Right forelimb (tissue), 1 donor: ENCODE measurements at regions not wholly inside any gene's neighbourhood (a gene's known extent, or its start where the extent isn't known, plus 50 kb on each side); places are given as distances from the start of the nearest gene placed in this dataset.

Experiments
- DNase-seq: peaks from one replicate; pipeline ENCODE4 v3.0.0-alpha.2; 2018

- no peak for DNase-seq
Observed at GRCh38 chr14:97215263-97215969, 418.2 kb downstream of the VRK1 start.

- no peak for DNase-seq
Observed at GRCh38 chr14:97217111-97217885, 420.1 kb downstream of the VRK1 start.

- DNase-seq = no peak
Observed at GRCh38 chr14:97218274-97218673, 421.1 kb downstream of the VRK1 start.

GRCh38 chr14:97218691-97219430, 421.7 kb downstream of the VRK1 start:
- DNase-seq = peak; percentile 55

GRCh38 chr14:97219431-97220017, 422.3 kb downstream of the VRK1 start:
- DNase-seq = no peak

- DNase-seq = no peak
Observed at GRCh38 chr14:97221572-97222285, 424.5 kb downstream of the VRK1 start.

- DNase-seq = no peak
Observed at GRCh38 chr14:97224016-97224415, 426.8 kb downstream of the VRK1 start.

GRCh38 chr14:97230051-97230450, 432.9 kb downstream of the VRK1 start:
- DNase-seq = no peak

- DNase-seq = no peak
Observed at GRCh38 chr14:97233319-97233985, 436.3 kb downstream of the VRK1 start.

GRCh38 chr14:97246648-97247047, 449.5 kb downstream of the VRK1 start:
- no peak for DNase-seq

- DNase-seq = no peak
Observed at GRCh38 chr14:97248973-97249372, 451.8 kb downstream of the VRK1 start.

GRCh38 chr14:97250931-97251330, 453.7 kb downstream of the VRK1 start:
- DNase-seq = no peak

- no peak for DNase-seq
Observed at GRCh38 chr14:97251491-97252155, 454.4 kb downstream of the VRK1 start.

- no peak for DNase-seq
Observed at GRCh38 chr14:97253756-97254155, 456.6 kb downstream of the VRK1 start.

- no peak for DNase-seq
Observed at GRCh38 chr14:97262336-97262735, 465.2 kb downstream of the VRK1 start.

- DNase-seq = no peak
Observed at GRCh38 chr14:97264516-97265230, 467.5 kb downstream of the VRK1 start.

- no peak for DNase-seq
Observed at GRCh38 chr14:97266653-97267052, 469.5 kb downstream of the VRK1 start.

GRCh38 chr14:97267509-97267908, 470.3 kb downstream of the VRK1 start:
- DNase-seq = no peak

GRCh38 chr14:97268097-97268496, 470.9 kb downstream of the VRK1 start:
- DNase-seq = no peak

GRCh38 chr14:97270308-97270707, 473.1 kb downstream of the VRK1 start:
- no peak for DNase-seq

GRCh38 chr14:97271451-97271960, 474.3 kb downstream of the VRK1 start:
- no peak for DNase-seq
